ENCODE measurements at regions not wholly inside any gene's neighbourhood (a gene's known extent, or its start where the extent isn't known, plus 50 kb on each side); places are given as distances from the start of the nearest gene placed in this dataset.
A peak's percentile ranks its signal among the peaks of the same experiment; 100 is the strongest.

- Histone ChIP-seq H3K4me1 (ENCODE audit: insufficient read depth, low read length) (no peaks in the 10 kb centered on the region), H4K20me1 (ENCODE audit: insufficient read depth, low read length) (no peaks in the 10 kb centered on the region), H3K4me2 (ENCODE audit: insufficient read depth, low read length) (no peak overlapping the region), H3K4me3 (ENCODE audit: insufficient read depth, low read length) (no peak overlapping the region), H3K27ac (ENCODE audit: low read depth, low read length) (no peak overlapping the region), H3K9me3 (ENCODE audit: low read depth, low read length) (no peaks in the 10 kb centered on the region), H2AFZ (ENCODE audit: low read length) (peak overlapping the region; percentile 39), H3K79me2 (ENCODE audit: insufficient read depth, low read length) (no peaks in the 10 kb centered on the region), H3K36me3 (ENCODE audit: insufficient read depth, low read length) (no peaks in the 10 kb centered on the region), H3K27me3 (ENCODE audit: insufficient read depth, low read length) (no peaks in the 10 kb centered on the region)
- DNase-seq (ENCODE audit: insufficient read length, low spot score, missing footprints), result no peak
- TF ChIP-seq CTCF (IDR thresholded peaks at IDR 0.05; ENCODE audit: extremely low read depth, low read depth, low read length), result no peak
Observed at GRCh38 chr3:178244733-178245709, 291.2 kb upstream of the KCNMB2 start.

- no peaks in the 10 kb centered on the region for H3K27me3 ChIP-seq (ENCODE audit: insufficient read depth, low read length)
- H4K20me1 ChIP-seq (ENCODE audit: insufficient read depth, low read length), result no peaks in the 10 kb centered on the region
- no peak for DNase-seq (ENCODE audit: insufficient read length, low spot score, missing footprints)
- H2AFZ ChIP-seq (ENCODE audit: low read length), result no peak overlapping the region
- H3K36me3 ChIP-seq (ENCODE audit: insufficient read depth, low read length), result no peaks in the 10 kb centered on the region
- H3K4me2 ChIP-seq (ENCODE audit: insufficient read depth, low read length), result no peak overlapping the region
- H3K4me1 ChIP-seq (ENCODE audit: insufficient read depth, low read length), result no peaks in the 10 kb centered on the region
- H3K79me2 ChIP-seq (ENCODE audit: insufficient read depth, low read length), result no peaks in the 10 kb centered on the region
- no peak overlapping the region for H3K4me3 ChIP-seq (ENCODE audit: insufficient read depth, low read length)
- TF ChIP-seq CTCF (IDR thresholded peaks at IDR 0.05; ENCODE audit: extremely low read depth, low read depth, low read length), result no peak
- no peak overlapping the region for H3K27ac ChIP-seq (ENCODE audit: low read depth, low read length)
- H3K9me3 ChIP-seq (ENCODE audit: low read depth, low read length), result no peaks in the 10 kb centered on the region
Observed at GRCh38 chr3:178246004-178246403, 290.2 kb upstream of the KCNMB2 start.

- no peak for DNase-seq (ENCODE audit: insufficient read length, low spot score, missing footprints)
- H2AFZ ChIP-seq (ENCODE audit: low read length), result no peak overlapping the region
- no peaks in the 10 kb centered on the region for H3K36me3 ChIP-seq (ENCODE audit: insufficient read depth, low read length)
- no peaks in the 10 kb centered on the region for H4K20me1 ChIP-seq (ENCODE audit: insufficient read depth, low read length)
- no peak for TF ChIP-seq CTCF (IDR thresholded peaks at IDR 0.05; ENCODE audit: extremely low read depth, low read depth, low read length)
- no peak overlapping the region for H3K4me2 ChIP-seq (ENCODE audit: insufficient read depth, low read length)
- H3K79me2 ChIP-seq (ENCODE audit: insufficient read depth, low read length), result no peaks in the 10 kb centered on the region
- H3K4me1 ChIP-seq (ENCODE audit: insufficient read depth, low read length), result no peaks in the 10 kb centered on the region
- H3K27me3 ChIP-seq (ENCODE audit: insufficient read depth, low read length), result no peaks in the 10 kb centered on the region
- no peak overlapping the region for H3K4me3 ChIP-seq (ENCODE audit: insufficient read depth, low read length)
- no peak overlapping the region for H3K27ac ChIP-seq (ENCODE audit: low read depth, low read length)
- no peaks in the 10 kb centered on the region for H3K9me3 ChIP-seq (ENCODE audit: low read depth, low read length)
Observed at GRCh38 chr3:178255315-178255714, 280.9 kb upstream of the KCNMB2 start.

- Histone ChIP-seq H3K9me3 (ENCODE audit: low read depth, low read length) (no peaks in the 10 kb centered on the region), H2AFZ (ENCODE audit: low read length) (peak overlapping the region; percentile 14), H4K20me1 (ENCODE audit: insufficient read depth, low read length) (no peaks in the 10 kb centered on the region), H3K27me3 (ENCODE audit: insufficient read depth, low read length) (no peaks in the 10 kb centered on the region), H3K36me3 (ENCODE audit: insufficient read depth, low read length) (no peaks in the 10 kb centered on the region), H3K79me2 (ENCODE audit: insufficient read depth, low read length) (no peaks in the 10 kb centered on the region), H3K27ac (ENCODE audit: low read depth, low read length) (no peak overlapping the region), H3K4me2 (ENCODE audit: insufficient read depth, low read length) (no peak overlapping the region), H3K4me1 (ENCODE audit: insufficient read depth, low read length) (no peaks in the 10 kb centered on the region), H3K4me3 (ENCODE audit: insufficient read depth, low read length) (no peak overlapping the region)
- no peak for TF ChIP-seq CTCF (IDR thresholded peaks at IDR 0.05; ENCODE audit: extremely low read depth, low read depth, low read length)
- DNase-seq (ENCODE audit: insufficient read length, low spot score, missing footprints), result no peak
Observed at GRCh38 chr3:178257491-178257890, 278.7 kb upstream of the KCNMB2 start.

All from osteoblast (primary cell).